HG03039 (cell line): ENCODE measurements at regions not wholly inside any gene's neighbourhood (a gene's known extent, or its start where the extent isn't known, plus 50 kb on each side); places are given as distances from the start of the nearest gene placed in this dataset.
"Not testable (repeated sequence)": the region's sequence is repeated elsewhere in the genome, so short reads cannot be mapped to it uniquely, and the experiment has no call there.

Source experiments
- ATAC-seq: cut with Tn5 transposase; IDR thresholded peaks from one replicate; pipeline ENCODE4 v1.9.1; 2021; ENCODE audit warnings: mild to moderate bottlenecking, moderate library complexity; ENCODE audit not compliant: unreplicated experiment

DNA sequence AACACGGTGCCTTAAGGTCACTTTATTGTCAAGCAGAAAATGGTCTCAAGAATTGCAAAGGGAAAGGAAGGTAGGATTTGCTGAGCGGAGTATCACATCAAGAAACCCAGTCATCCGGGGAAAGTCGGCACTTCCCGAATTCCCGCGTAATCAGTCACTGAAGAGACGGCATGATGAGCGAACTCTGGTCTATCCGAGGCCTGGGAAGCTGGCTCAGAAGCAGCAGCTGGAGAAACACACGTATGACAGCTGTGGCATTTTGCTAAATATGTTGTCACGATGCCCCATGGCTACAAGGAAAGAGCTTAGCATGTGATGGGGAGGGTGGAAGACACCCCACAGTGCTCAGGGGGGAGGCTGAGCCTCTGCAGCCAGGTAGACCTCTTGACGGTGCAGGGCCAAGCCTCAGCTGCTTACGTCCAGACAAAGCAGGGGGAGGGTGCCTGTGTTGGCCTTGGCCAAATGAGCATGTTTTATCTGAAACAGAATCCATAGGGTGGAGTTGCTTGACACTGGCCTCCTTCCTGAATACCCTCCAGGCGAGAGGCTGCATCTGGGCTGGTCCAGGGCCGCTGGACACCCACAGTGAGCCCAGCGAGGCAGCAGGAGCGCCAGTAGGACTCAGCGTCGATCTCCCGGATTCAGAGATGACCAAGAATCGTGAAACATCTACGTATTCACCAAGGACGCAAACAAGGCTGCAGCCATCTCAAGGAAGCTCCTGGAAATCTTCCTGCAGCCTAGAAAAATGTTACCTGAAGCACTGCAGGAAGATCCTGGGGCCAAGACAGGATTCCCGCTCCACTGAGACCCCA, 118.8 kb upstream of the AFDN start:
- no peak for ATAC-seq

DNA sequence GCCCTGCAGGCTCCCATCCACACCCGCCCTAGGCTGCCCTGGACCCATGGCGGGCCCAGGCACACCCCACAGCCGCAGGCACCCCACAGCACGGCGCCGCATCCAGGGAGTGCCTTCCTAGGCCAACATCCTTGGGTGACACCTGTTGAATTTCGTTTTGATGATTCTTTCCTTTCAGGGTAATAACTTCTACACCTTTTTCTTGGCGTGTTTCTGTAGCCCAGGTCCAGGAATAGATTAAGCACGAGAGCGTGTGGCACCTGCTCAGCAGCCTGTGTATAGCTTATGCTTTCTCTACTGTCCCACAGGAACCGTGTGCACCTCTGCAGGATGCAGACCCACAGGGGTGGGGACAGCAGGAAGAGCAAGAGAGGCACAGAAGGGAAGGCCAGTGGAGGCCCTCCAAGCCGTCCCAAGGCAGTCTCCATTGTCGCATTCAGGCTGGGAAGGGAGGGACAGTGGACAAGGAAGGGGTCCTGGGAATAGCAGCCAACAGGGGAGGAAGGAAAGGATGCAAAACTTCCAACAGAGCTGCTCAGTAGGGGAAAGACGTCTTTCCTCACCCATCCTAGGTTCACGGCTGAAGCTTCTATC, 118.1 kb upstream of the AFDN start:
- no peak for ATAC-seq

DNA sequence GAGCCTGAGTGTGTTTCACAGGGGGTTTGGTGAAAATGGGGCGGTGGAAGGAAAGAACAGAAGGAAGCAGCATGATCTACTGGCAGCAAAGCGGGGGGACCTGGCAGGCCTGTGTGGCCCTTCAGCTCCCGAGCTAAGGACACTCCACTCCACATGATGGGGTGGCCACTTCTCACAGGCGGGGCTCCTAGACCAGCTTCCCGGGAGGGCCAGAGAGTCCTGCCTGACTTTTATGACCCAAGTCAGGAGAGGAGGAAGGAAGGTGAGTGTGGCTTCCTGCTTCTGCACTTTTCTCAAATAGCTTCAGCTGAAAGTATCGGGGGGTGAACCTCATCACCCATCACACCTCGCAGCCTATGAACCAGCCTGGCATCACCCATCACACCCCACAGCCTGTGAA, 117.5 kb upstream of the AFDN start:
- no peak for ATAC-seq

DNA sequence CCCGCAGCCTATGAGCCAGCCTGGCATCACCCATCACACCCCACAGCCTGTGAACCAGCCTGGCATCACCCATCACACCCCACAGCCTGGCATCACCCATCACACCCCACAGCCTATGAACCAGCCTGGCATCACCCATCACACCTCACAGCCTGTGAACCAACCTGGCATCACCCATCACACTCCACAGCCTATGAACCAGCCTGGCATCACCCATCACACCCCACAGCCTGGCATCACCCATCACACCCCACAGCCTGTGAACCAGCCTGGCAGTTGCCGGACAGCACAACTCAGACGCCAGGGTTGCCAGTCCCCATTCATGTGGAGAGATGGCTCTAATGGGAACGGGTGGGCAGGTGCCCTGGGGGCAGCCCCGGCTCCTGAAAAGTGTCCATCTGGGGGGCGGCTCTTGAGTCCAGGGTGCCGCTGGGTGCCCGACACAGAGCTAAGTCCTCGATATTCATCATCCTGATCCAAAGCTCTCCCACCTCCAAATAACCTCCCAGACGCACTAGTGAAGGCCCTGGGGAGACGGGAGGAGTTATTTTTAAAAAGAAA, 116.9 kb upstream of the AFDN start:
- not testable (repeated sequence) for ATAC-seq

DNA sequence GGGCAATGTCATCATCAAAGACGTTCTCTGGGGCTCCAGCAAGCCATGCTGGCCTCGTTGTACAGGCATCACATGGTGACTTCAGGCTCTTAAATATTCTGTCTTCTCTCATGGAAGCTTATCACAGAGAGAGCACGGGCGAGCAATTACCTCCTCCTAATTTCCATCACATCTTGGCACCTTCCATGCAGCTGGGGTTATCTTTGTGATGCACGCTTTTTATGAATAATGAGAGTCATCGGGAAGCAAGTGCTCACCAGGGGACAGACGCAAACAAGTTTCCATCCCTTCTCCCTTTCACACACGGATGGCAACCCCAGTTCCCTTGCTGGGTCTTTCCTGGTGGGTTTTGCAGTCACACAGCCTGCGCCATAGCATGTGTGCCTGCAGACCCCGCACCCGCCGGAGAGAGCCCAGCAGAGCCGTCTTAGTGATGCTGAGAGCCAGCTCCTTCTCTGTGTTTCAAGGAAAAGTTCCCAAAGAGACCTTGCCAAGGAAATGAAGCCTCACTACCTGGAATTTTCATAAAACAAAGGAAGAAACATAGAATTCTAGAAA, 116.3 kb upstream of the AFDN start:
- no peak for ATAC-seq

DNA sequence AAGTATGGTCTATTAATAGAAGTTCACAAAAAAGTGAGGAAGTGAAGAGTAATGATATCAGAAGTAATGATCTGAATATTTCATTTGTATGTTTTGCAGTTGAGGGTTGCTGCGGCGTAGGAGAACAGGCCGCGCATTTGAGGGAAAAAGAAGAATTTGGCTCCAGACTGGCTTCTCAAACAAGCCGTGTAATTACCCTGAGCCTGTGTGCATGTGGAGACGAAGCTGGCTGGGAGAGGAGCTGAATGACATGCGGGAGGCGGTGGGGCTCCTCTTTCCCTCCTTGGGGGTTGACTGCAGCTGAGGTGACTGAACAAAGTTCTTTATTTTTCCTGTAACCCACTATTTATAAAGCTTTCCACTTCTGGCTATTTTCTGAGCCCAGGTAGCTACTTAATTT, 115.5 kb upstream of the AFDN start:
- ATAC-seq: no peak

DNA sequence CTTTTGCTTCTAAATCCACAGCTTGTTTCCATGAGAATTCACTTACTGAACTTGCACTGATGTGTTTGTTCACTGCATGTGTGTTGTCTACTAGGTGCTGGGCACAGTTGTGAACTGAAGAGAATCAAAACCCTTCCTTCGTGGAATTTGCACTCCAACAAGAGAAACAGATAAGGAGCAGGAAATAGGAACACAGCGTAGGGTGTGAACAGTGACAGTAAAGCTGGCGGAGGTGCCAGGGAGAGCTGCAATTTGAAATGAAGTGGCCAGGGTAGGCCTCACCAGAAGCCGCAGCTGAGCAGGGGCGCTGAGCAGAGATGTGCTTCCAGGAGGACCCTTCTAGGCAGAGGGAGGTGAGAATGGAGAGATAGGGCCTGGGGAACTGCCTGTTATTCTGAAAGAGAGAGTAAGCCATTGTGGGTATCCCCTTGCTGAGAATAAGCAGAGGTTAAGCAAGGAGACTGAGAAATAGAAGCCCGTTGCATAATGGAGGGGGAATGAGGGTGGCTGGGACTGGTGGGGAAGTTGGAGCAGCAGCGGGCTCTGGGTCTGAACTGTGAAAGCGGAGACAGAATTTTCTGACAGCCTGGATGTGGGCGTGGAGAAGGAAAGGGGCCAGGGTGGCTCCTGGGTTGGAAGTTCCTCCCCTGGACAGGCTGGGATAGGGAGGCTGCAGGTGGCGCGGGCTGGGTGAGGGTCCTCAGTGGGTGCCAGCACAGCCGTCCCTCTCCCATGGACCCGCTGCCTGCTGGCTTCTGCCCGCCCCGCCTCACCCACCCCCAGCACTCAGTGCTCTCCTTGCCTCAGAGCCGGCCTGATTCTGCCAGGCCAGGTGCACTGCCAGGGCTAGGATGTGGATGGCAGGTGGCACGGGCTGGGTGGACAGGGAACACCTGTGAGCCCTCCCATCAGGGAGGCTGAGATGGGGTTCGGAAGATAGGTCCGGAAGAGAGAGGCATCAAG, 114.7 kb upstream of the AFDN start:
- no peak for ATAC-seq

DNA sequence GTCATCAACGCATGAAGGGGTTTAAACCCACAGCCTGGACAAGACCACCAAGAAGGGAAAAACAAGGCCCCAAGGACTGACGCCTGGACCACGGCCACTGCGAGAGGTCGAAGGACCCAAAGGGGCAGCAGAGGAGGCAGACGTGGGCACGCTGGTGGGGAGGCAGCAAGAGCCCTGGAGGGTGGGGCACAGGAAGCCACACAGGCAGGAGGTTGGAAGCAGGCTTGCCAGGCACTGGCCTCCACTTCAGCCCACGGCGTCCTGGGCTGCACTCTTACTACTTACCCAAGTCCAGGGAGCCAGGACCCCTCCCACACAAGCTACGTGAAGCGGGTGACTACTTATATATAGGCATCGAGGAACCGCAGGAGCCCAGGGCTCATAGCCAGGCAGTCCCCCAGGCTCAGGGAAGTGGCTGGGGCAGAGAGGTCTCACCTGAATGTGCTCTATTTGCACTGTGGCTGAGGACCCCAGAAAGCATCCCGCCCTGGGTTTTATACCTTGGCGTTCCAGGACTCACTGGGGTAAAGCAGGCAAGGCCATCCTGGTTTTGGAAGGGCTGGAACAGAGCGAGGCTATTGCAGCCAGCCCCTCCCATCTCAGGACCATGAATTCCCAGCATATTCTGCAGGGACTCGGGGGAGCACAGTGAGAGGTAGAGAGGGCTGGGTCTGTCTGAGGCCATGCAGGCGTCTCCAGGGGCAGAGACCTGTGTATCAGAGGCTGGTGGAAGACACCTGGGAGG, 113.8 kb upstream of the AFDN start:
- no peak for ATAC-seq

DNA sequence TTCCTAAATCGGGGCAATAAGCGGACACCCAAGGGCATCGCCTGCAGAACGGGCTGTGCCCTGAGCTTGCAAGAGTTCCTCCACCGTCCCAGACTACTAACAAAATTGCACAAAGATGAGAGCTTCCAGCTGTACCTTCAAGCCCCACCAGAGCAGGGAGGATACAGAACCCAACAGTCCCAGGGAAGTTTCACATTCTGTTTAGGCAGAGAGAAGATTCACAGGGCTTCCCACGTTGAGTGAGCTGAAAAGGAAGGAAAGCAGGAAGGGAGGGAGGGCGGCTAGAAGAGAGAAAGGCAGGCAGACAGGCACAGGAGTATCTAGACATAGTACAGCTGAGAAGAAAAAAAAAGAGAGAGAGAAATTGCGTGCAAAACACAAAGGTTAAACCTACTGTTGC, 112.6 kb upstream of the AFDN start:
- ATAC-seq: no peak

DNA sequence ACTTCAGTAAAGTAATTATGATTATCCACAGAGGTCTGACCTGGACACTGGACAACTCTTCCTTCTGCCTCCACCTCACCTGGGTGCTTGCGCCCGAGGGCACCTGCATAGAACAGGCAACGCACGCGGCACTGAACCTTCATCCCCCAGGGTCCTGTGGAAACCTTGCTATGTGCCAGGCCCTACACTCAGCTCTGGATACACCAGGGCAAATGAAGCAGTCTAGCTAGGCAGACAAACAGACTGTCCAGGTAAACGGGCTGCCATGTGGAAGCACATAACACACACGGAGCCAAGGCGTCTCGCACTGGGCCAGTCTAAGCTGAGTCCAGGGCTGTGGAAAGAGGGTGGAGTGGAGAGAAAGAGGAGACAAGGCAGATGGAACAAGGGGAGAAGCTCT, 109.3 kb upstream of the AFDN start:
- no peak for ATAC-seq

DNA sequence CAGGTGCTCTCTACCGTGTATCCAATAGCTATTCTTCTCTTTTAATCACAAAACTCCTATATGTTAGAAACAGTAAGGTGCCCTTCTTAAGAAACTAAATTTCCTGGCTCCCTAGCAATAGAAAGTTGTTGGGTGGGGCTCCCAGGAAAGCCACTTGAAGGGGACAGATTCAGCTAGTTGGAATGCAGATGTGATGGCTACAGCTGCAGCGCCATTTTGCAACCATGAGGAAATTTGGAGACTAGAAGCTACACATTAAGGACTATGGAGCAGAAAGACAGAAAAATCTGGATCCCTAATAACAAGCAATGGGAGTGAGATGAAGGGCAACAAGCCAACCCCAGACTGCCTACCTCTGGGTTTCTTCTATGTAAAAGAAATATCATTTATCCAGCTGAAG, 108.8 kb upstream of the AFDN start:
- no peak for ATAC-seq

DNA sequence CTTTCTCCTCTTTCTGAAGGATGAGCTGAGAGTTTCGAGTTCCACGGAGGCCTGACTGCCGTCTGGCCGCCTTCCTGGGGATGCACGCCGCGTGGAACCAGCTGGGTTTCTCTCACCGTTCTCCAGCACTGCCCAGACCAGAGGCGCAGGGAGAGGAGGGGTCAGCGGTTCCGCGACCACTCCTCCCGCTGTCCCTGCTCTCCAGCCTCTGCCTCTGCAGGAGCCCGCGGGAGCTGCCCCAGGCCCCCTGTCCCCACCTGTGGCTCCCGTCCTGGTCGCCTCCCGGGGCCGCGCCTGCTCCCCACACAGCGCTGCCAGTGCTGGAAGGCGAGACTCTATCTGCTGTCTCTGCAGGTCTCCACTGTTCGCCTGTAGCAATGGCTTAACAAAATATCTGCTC, 106.8 kb upstream of the AFDN start:
- no peak for ATAC-seq

DNA sequence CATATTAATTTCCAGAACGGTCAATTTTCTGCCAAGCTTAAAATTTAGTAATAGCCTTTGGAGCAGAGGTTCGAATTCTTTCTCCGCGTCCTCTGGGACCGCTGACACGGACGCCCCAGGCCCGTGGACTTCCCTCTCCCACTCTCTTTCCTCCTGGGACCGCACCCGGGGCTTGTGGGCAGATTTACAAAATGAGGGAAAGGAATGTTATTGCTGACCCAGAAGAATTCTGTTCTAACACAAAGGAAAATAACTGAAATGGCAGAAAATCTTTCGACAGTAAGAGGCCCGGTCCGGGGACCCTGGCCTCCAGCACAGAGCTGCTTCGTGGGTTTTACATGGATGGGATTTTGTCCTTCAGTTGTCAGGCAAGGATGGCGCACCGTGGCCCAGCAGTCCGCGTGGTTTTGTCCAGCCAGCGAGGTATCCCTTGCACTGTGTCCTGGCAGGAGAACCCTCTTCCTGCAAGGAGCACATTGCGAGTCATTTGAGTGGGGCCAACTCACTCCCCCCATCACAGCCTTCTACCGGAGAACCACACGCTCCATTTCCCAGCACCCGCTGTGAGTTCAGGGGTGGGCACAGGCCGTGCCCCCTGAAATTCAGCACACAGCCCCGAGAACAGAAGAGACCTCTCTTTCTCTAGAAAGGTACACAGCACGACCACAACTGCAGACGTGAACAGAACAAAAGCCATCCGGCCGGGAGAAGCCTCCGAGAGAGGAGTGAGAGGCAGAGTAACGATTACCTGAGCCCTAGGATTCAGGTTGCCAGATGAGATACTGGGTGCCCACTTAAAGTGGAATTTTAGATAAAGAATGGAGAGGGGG, 106.0 kb upstream of the AFDN start:
- no peak for ATAC-seq

DNA sequence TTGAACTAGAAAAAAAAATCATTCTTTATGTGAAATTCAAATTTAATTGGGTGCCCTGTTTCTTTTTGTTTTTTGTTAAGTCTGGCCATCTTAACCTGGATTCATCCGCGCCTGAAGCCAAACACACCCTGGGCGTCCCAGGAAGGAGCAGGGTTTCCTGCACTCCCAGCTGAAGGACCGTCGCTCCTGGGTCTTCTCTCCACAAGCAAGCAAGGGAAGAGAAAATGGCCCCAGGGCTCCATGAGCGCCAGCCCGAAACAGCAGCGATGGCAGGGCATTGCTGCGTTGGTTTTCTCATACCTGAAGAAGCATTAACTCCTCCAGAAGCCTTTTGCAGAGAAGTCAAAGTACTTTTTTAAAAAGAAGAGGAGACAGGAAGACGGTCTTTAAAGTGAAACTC, 105.4 kb upstream of the AFDN start:
- no peak for ATAC-seq

DNA sequence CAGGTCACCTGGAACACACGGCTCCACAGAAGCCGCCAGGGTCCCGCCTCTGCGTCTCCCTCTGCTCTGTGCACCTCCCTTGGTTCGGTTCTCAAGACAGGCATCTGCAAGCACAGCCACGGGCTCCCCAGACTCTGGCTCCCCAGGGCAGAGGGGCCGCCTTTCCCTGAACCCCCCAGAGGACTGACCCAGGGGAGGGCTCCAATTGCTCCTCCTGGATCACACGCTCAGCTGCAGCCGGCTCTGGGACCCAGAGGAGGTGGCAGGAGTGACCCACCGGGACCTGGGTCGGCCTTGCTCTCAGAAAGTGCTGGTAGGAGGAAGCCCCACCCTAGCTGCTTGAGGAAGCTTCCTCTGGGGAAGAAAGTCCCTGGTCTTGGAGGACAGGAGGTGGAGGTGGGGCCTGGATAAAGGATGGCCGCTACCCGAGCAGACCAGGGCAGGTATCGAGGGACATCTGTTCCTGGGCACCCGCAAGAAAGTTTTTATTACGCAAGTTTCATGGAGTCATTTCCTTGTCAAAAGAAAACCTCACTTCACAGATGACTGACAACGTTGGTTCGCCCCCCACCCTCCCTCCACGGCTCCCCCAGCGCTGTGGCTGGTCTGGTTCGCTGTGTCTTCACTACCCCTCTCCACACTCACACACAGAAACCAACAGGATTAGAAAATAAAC, 103.9 kb upstream of the AFDN start:
- ATAC-seq: no peak

DNA sequence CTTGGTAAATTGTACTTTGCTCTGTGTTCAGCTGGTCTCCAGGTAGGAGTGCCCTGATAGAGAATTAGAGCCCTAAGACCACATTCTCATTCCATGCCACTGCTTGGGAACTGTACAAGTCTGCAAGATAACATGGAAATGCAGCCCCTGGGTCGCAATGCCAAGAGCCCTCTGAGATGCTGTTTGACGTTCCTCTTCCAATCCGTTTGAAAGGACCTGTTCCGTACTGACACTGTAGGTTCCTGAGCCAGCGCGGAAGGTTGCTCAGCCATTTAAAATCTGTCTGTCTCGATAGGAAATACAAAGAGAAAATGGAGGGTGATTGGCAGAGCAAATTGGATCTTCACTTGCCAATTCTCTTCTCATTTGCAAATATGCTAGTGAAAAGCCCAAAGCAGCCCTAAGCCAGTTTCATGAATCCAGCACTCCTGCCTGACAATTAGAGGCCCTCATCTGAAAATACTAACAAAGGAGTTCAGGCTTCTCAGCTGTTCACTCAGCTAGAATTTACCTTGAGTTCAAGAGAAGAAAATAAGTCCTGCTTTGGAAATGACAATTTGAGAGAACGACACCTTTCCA, 100.6 kb upstream of the AFDN start:
- ATAC-seq: no peak

DNA sequence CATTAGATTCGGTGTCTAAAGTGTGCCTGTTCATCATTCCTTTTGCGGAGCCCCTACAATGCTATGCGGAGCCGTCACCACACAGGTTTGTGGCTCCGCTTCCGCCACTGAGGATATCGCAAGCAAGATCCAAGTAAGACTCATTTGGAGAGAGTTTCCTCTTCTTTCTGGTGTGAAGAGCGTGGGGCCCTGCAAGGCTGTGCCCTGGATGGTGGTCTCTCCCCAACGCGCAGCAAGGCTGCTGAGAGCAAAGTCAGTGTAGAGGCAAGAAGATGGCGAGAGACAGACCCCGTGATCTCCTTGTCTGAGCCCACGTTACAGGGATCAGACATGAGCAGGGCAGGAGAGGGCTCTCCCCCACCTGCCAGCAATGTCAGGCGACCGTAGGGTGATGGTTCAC, 96.3 kb upstream of the AFDN start:
- no peak for ATAC-seq

DNA sequence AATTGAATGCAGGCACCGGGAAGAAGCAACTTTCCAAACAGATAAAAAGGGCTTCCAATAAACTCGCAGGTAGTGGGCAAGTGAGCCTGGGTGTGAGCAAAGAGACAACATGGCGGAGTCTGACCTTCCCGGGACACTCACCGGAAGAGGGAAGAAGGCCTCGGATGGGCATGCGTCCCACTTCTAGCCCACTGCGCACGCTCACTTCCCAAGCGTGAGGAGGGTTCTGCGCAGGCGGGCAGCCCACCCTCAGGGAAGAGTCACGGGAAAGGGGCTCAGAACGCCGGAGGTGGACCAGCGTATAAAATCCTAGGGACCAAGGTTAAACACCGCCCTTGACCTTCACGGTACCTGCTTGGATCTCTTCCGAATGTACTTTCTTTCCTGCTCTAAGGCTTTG, 95.5 kb upstream of the AFDN start:
- ATAC-seq: no peak
